HCT116 (cell line): ENCODE measurements at regions not wholly inside any gene's neighbourhood (a gene's known extent, or its start where the extent isn't known, plus 50 kb on each side); places are given as distances from the start of the nearest gene placed in this dataset.

Experiments
- ATF3 ChIP-seq: IDR thresholded peaks from 2 replicates; pipeline ENCODE4 v1.6.1; 2012
- ELF1 ChIP-seq: IDR thresholded peaks from 2 replicates; pipeline ENCODE4 v1.6.1; 2012; ENCODE audit warnings: low read depth, borderline replicate concordance
- EZH2 ChIP-seq: fragments of 200-600 bp; sonication (generic); IDR thresholded peaks from 2 replicates; pipeline ENCODE4 v1.6.1; 2017; ENCODE audit warnings: antibody characterized with exemption, mixed run types
- POLR2A ChIP-seq: IDR thresholded peaks from 2 replicates; pipeline ENCODE4 v1.7.0; 2011; ENCODE audit warnings: borderline replicate concordance; ENCODE audit not compliant: insufficient read depth, insufficient read length; ENCODE audit errors: extremely low read depth
- TF ChIP-seq, protein P1 (sequence below), 3 experiments: fragments of 200-600 bp in 1 of 3; sonication (generic) in 1 of 3; IDR thresholded peaks in 2 of 3; conservative IDR thresholded peaks in 1 of 3; 2 replicates each; pipeline ENCODE4 v1.5.1; 2012 to 2017; ENCODE audit warnings: low read depth in 2 of 3, low read length in 2 of 3, antibody characterized with exemption in 1 of 3, borderline replicate concordance in 1 of 3, control low read depth in 1 of 3, mild to moderate bottlenecking in 1 of 3, mixed read lengths in 1 of 3, mixed run types in 1 of 3, moderate library complexity in 1 of 3; ENCODE audit not compliant: insufficient read depth in 1 of 3

DNA sequence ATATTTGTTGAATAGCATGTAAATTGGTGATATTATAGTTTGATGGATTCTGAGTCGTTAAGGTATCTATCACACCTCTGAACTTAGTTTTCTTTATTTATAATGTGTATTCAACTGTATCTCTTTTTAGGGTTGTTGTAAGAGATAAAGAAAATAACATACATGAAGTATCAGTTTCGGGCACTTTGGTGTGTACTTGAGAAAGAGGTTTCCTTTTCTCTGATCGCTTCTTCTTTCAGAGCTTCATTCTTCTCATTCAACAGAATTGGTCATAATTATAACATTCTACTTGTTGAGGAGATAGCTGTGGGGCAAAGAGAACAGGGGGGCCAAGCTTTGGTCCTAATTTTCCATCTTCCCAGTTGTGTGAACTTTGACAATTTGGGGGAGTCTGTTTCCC is 508.0 kb downstream of the PLPP3 start:
- TF ChIP-seq ELF1 (no peak), EZH2 (no peak), POLR2A (no peak), ATF3 (no peak)
- TF ChIP-seq, protein P1, sequence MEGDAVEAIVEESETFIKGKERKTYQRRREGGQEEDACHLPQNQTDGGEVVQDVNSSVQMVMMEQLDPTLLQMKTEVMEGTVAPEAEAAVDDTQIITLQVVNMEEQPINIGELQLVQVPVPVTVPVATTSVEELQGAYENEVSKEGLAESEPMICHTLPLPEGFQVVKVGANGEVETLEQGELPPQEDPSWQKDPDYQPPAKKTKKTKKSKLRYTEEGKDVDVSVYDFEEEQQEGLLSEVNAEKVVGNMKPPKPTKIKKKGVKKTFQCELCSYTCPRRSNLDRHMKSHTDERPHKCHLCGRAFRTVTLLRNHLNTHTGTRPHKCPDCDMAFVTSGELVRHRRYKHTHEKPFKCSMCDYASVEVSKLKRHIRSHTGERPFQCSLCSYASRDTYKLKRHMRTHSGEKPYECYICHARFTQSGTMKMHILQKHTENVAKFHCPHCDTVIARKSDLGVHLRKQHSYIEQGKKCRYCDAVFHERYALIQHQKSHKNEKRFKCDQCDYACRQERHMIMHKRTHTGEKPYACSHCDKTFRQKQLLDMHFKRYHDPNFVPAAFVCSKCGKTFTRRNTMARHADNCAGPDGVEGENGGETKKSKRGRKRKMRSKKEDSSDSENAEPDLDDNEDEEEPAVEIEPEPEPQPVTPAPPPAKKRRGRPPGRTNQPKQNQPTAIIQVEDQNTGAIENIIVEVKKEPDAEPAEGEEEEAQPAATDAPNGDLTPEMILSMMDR (IDR thresholded peaks at IDR 0.05 in 2 of 3, conservative IDR thresholded peaks at IDR 0.05 in 1 of 3; ENCODE audit: borderline replicate concordance in 1 of 3, insufficient read depth in 1 of 3, low read depth in 2 of 3, low read length in 2 of 3) = no peak
